ENCODE measurements at regions not wholly inside any gene's neighbourhood (a gene's known extent, or its start where the extent isn't known, plus 50 kb on each side); places are given as distances from the start of the nearest gene placed in this dataset.

GRCh38 chr15:94683902-94684301, 452.5 kb downstream of the MCTP2 start:
- FAIRE-seq = no peak

DNA sequence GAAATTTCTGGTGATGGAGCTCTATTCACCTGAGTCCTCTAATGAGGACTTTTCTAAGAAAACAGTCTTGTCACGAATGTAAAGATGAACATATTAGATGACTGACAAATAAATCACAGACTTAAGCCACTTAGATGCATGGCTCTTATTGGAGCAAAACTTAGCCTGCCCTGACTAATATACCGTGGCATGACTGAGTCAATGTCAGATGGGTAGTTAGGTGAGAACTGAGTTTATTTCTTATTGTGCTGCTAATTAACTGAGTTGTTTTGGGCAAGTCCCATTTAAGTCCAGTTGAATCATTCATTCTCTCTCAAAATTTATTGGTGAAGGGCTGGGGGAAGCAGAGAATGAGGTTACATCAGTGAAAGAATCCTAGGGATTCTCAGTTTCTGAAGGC, 459.8 kb downstream of the MCTP2 start:
- FAIRE-seq = no peak

- no peak for FAIRE-seq
Observed at GRCh38 chr15:94692710-94693109, 461.3 kb downstream of the MCTP2 start.

GRCh38 chr15:94700211-94700610, 468.9 kb downstream of the MCTP2 start:
- FAIRE-seq = no peak

DNA sequence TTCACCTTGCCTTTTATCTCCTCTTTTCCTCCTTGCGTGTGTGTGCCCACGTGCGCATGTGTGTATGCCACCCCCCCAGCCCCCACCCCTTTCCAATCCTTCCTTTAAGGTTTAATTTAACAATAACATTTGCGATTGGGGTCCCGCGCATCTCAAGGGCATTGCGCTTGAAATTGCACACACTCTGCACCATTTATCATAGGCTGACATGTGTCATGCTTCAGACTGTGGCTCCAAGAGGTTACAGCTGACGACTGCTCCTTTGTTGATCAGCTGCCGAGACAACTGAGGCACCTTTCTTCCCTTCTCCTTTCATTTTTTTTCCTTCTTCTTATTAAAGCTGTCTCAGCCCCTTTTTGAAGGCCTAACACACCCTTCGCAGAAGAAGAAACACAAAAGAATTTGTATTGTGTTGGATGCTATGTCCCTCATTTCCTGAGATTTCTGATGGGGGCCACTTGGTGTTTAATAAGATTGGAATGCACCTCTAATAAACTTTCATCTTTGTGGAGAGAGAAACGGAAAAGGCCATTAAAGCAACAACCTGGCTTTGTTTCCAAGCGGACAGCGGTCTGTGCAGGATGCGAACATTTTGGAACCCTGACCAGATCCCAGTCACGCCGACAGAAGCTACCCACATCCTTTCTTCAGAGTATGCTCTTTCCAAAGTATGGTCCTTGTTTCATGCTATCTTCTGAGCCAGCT, 470.1 kb downstream of the MCTP2 start:
- FAIRE-seq = no peak

DNA sequence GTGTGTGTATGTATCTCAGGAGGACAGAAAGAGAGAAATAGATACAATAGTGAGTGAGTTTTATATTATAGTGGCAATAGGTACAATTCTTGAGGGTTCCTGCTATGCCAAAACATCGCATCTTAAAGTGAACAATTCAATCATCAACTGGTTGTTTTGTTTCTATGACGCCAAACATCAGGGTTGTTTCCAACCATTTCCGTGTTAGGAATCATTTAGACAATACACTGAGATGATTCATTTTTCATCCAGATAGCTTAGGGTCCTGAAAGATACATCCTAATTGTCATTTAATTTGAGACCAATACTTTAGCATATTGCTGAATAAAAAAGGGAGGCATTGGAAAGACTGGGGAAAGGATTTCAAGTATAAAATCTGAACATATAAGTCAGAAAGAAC, 472.2 kb downstream of the MCTP2 start:
- FAIRE-seq = no peak

- no peak for FAIRE-seq
Observed at GRCh38 chr15:94704421-94704820, 473.1 kb downstream of the MCTP2 start.

DNA sequence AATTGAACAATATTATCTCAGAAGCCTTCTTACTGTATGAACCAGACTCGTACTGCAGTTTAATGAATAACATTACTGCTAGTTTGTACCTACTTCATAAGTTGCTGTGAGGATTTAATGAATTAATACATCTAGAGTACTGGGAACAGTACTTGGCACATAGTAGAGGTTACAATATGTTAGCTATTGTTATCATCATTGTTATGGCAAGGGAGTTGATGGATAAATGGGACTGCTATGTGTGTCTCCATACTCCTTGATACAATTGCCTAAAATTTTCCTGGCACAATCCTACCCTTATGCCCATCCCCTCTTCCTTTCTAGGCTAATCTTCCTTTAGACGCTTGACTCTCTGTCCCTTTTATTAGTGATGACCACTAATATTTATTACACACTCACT, 473.6 kb downstream of the MCTP2 start:
- FAIRE-seq = no peak

- FAIRE-seq = no peak
Observed at GRCh38 chr15:94709319-94709718, 478.0 kb downstream of the MCTP2 start.

GRCh38 chr15:94722024-94722636, 490.8 kb downstream of the MCTP2 start:
- FAIRE-seq = no peak

DNA sequence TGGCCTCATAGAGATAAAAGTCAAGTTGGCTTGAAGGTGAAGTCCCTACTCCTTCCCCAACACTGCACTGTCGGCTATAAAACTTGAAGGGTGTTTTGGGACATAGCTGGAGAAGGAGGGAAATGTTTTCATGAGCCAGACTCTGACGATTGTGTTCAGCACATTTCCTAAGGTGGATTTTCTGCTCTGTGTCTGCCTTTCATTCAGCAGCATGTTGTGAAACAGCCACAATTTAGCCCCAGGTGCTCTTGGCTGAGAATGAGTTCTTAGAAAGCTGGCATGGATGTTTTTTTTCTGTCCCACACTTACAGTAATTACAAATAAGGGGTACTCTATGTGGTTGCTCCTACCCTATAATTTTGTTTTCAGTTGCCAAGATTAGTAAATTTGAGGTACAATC, 492.4 kb downstream of the MCTP2 start:
- no peak for FAIRE-seq

GRCh38 chr15:94731286-94731685, 499.9 kb downstream of the MCTP2 start:
- FAIRE-seq = no peak

- no peak for FAIRE-seq
Observed at GRCh38 chr15:94734460-94734859, 503.1 kb downstream of the MCTP2 start.

- FAIRE-seq = no peak
Observed at GRCh38 chr15:94736236-94736635, 504.9 kb downstream of the MCTP2 start.

GRCh38 chr15:94739639-94740038, 508.3 kb downstream of the MCTP2 start:
- FAIRE-seq = no peak

DNA sequence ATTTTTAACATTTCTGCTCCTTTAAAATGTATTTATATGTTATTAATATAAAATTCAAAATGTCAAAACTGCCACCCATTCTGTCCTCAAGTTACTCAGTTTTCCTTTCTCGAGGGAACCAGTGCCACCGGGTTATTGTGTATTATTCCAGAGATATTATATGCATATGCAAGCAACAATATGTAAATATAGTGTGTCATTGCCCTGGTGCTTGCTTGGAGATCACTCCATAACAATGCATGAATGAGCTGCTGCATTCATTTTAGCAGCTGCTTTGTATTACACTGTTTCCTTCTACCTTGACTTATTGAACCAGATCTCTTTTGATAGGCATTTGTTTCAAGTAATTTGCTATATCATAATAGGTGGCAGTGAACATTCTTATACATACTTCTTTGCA, 509.1 kb downstream of the MCTP2 start:
- FAIRE-seq = no peak

GRCh38 chr15:94743668-94744067, 512.3 kb downstream of the MCTP2 start:
- no peak for FAIRE-seq

GRCh38 chr15:94744080-94744793, 512.9 kb downstream of the MCTP2 start:
- no peak for FAIRE-seq

DNA sequence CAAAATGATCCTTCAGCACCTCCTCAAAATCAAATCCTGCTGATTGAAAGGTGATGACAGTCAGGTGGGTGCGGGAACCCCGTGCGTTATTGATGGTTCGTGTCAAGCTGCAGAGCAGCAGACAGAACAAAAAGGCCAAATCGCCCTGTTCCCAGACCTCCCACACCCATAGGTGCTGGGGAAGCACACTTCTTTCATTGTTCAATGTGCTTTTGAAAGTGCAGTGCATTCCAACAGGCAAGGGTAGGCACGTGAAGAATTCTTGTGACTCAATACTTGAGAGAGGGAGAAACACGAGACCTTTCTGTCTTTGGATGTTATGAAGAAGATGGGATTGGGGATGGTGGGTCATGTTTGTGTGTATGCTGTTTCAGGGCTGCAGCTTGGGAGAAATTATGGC, 514.0 kb downstream of the MCTP2 start:
- FAIRE-seq = no peak

- FAIRE-seq = no peak
Observed at GRCh38 chr15:94747510-94747909, 516.1 kb downstream of the MCTP2 start.

DNA sequence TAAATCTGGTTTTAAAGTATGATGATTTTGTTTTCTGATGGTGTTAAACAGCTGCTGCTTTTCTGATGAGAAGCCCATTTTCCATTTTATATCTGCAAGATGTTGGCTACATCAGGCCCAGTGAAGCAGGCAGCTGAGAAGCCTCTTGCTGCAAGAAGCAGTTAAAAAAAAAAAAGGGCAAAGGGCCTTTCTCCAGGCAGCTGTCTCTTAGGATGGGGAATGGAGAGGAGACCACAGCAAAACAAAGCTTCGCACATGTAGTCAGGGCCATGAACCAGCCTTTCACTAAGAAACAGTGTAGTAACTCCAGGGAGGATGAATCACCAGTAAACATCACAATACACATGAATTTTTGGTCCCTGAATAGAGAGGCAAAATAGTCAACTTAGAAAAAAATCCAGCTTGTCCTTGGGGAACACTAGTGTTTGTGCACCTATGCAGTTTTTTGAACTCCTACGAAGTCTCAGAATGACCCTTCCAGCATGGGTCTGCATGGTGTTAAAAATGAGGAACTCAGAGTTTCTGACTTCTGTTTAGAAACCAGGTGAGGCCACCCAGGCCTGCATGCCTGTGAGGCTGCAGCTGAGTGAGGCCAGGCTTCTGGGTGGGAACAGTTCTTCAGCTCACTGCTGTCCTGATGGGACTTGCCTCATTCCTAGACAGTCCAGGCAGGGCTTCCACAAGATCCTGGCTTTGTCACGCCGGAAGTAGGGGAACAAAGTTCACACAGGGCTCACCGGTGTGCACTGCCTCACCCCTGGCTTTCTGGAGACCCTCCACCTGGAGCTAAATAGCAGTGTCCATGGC, 518.7 kb downstream of the MCTP2 start:
- no peak for FAIRE-seq

- FAIRE-seq = no peak
Observed at GRCh38 chr15:94760348-94760747, 529.0 kb downstream of the MCTP2 start.

DNA sequence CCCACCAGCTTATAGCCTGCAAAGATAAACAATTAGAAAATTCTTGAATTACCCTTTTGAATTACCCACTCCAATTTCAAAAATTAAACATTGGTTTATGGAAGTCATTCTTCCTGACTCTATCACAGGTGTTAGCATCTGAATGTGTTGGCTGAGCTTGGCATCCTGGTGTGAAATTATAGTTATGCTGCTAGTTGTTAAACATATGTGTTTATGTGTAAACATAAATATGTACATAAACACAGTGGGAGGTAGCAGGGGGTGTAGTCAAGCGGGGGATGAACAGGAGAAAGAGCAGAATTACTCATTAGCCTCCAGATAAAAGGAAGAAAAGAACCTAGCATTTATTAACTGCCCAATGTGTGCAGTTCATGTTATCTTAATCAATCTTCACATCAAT, 530.2 kb downstream of the MCTP2 start:
- no peak for FAIRE-seq

All from islet of Langerhans (tissue), 1 donor.